Thyroid gland (tissue), 4 donors: ENCODE measurements at regions not wholly inside any gene's neighbourhood (a gene's known extent, or its start where the extent isn't known, plus 50 kb on each side); places are given as distances from the start of the nearest gene placed in this dataset.

ENCODE experiments used
- CTCF ChIP-seq, 6 experiments: fragments of 200-600 bp in 3 of 6; fragments of 450-650 bp in 3 of 6; sonication (generic) in 3 of 6; IDR thresholded peaks; one replicate each; pipeline ENCODE4 v1.5.1; 2016 to 2019; ENCODE audit warnings: antibody characterized with exemption in 6 of 6, mild to moderate bottlenecking in 2 of 6, inconsistent platforms in 1 of 6, moderate library complexity in 1 of 6
- POLR2A ChIP-seq, 2 donors: fragments of 450-650 bp; IDR thresholded peaks; one replicate each; pipeline ENCODE4 v1.6.1; 2017; ENCODE audit warnings: antibody characterized with exemption in 2 of 2, mild to moderate bottlenecking in 2 of 2, moderate library complexity in 1 of 2

GRCh38 chr4:114399105-114399504, 199.5 kb upstream of the UGT8 start:
- TF ChIP-seq CTCF (IDR thresholded peaks at IDR 0.05) (no peak), POLR2A (IDR thresholded peaks at IDR 0.05) (no peak)
